Right renal pelvis (tissue), 4 donors: ENCODE measurements at regions not wholly inside any gene's neighbourhood (a gene's known extent, or its start where the extent isn't known, plus 50 kb on each side); places are given as distances from the start of the nearest gene placed in this dataset.

Source experiments
- DNase-seq, 4 donors: peaks; one replicate each; pipeline ENCODE4 v3.0.0-alpha.2; 2013; ENCODE audit warnings: low read depth in 4 of 4, low spot score in 3 of 4, missing footprints in 1 of 4

GRCh38 chr17:5861246-5861645 lies 208.9 kb upstream of the WSCD1 start:
- no peak for DNase-seq

- no peak for DNase-seq
Measured at GRCh38 chr17:5861854-5862253, 208.3 kb upstream of the WSCD1 start.

- no peak for DNase-seq
Measured at GRCh38 chr17:5862395-5862794, 207.8 kb upstream of the WSCD1 start.

DNA sequence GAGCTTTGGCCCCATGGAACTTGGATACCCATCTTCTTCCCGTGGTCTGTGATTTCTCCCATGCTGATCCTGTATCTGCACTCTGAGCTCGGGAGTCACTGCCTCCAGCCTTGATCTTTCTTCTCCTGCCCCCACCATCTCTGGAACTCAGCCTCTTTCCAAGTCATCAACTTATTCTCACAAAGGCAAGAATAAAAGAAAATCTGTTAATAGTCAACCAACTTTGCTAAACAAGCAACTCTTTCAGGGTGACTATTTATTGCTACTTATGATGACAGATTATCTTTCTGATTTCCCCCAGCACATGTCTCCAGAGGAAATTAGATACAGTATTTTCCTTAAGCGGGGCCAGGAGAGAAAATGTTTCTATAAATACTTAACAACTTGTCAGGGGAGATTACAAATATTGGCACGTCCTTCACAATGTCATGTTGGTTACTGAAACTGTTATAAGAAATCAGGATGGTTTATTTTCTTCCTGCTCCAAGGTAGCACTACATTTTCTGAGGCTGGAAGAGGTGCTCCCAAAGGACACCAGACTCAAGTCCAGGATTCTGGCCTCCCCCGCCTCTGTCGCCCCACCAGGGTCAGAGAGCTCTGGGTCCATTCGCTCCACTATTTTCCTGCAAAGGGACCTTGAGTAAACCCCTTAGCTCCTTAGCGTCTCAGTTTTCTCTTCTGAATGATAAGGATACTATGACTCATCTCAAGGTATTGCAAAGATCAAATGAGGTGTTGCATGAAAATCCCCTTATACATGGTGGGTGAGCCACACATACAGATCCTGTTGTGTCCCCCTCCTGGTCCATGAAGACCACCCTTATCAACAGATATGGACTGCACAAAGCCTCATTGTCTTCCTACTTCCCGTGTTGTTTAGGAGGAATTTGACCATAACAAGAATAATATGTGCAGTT lies 205.2 kb upstream of the WSCD1 start:
- DNase-seq: no peak

DNA sequence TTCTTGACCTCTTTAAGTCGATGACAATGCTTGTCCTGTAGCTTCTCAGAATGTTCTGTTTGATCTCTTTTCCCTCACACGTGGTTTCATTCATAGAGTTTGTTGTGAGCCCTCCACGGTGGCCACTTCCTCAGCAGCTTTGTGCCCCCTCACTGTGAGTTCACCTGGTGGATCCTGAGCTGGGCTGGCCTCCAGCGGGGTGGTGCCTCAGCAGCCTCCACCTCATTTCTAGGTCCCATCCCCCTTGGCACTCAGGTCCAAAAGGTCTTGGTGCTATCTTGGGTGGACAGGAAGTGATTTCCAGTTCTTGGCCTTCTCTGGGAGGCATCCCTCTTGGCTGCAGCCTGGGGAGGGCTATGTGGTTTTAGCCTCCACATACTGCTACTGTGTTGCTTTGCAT lies 203.2 kb upstream of the WSCD1 start:
- no peak for DNase-seq

GRCh38 chr17:5869041-5869745 lies 201.0 kb upstream of the WSCD1 start:
- no peak for DNase-seq

GRCh38 chr17:5870231-5870953 lies 199.8 kb upstream of the WSCD1 start:
- no peak for DNase-seq

GRCh38 chr17:5871666-5872065 lies 198.5 kb upstream of the WSCD1 start:
- DNase-seq: no peak

DNA sequence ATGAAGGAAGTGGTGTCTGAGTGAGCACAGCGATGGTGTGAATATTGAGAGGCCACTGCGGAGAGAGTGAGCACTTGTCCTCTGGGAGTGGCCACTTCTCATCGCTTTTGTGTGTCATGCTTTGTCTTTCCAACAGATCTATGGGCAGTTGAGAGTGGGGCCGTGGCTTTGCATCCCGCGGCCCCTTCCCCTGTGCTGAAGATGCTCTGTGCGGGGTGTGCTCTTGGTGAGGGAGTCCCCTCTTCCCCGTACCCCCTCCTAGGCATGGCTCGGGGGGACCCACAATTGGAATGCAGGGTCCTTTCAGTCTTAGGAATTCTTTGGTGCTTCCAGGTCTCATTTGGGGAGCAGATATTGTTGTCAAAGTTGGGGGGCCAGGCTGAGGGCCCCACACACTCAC lies 197.3 kb upstream of the WSCD1 start:
- no peak for DNase-seq

GRCh38 chr17:5873781-5874180 lies 196.4 kb upstream of the WSCD1 start:
- no peak for DNase-seq

DNA sequence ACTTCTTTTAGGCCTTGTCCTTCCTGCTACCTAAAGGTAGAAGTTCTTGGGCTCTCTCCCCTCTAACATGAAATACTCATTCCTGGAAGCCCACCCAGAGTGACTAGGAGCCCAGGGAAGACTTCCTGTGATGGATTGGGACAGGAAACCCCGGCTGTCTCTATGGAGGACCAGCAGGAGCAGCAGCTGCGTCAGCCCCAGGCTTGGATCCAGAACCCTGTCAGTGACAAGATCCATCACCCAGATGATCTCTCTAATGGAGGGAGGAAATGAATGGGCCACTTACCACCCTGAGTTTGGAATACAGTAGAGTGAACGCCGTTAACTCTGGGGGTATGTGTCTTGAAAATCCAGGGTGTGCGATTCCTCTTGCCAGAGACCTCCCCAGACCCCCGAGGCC lies 195.7 kb upstream of the WSCD1 start:
- no peak for DNase-seq

- DNase-seq: no peak
Measured at GRCh38 chr17:5877366-5877765, 192.8 kb upstream of the WSCD1 start.

DNA sequence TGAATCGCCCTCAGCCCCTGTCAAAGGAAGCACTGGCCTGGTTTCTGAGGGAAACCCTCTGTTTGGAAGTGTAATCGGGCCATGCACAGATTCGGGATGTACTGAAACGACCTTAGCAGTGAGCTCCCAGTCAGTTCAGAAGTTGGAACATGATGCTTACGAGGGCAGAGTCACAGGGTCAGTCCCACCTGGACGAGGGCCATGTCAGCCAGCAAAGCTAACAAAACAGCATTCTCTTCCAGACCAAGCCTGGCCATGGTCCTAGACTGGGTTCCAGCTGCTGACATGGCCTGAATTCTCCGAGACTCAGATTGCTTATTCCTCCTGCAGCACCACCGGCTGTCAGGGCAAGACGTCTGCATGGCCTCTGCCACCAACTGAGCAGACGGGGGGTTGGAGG lies 192.2 kb upstream of the WSCD1 start:
- no peak for DNase-seq

GRCh38 chr17:5881849-5882248 lies 188.3 kb upstream of the WSCD1 start:
- no peak for DNase-seq

DNA sequence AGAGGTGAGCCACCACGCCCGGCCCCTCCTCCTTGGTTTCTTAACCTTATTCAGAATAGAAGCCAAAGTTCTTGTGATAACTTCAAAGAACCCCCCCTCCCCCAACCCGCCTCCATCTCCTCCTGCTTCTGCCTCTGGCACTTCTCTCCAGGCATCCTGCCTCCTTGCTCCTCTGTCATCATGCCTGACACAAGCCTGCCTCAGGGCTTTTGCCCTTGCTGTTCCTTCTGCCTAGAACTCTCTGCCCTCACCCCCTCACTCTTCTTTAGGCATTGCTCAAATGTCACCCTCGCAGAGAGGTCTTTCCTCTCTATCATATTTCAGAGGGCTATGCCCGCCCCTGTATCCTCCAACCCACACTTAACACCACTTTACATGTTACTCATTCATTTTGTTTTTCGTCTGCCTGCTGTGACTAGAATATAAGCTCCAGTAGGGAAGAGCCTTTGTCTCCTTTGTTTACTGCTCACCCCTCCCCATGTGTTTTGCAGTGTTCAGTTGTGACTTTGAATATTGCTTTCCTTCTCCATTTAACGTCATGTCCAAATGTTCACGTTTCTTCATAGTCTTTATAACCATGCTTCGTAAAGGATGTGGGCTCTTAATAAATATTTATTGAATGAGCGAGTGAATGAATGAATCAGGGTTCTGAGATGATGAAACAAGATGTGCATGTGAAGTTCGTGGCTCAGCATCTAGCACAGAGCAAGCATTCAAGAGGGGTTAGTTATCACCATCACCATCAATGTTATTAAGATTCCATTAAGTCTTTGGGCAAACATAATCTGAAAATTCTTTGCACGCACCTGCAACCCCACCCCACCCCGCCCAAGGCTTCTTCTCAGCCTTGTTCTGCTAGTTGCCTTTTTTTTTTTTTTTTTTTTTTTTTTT lies 186.2 kb upstream of the WSCD1 start:
- DNase-seq: no peak

DNA sequence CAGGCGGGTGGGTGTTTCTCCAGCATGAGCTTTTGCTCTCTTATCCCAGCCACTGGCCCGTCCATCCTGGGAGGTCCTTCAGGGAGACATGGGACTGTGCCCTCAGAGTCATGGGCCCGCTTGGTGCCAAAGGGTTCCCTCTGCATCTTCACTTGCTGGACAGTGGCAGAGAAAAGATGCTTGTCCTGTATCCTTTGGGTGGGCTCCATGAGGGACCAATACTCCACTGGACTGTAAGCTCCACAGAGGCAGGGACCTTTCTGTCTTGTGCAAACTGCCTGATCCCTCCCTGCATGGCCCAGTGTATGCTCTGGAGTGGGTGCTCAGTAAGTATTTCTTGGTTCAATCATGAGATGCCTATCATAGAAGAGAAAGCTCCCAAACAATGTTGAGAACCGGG lies 184.8 kb upstream of the WSCD1 start:
- DNase-seq: no peak

DNA sequence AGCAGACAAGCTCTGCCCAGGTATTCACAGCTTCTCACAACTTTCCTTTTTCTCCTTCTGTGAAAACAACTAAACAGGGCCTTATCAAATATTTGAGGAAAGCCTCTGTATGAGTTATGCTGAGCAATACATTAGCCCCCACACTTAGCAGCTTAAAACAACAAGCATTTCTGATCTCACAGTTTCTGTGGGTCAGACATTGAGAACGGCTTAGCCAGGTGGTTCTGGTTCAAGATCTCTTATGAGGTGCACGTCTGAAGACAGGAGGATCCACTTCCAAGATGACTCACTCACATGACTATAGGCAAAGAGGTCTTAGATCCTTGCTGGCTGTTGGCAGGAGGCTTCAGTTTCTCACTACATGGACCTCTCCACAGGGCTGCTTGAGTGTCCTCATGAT lies 181.4 kb upstream of the WSCD1 start:
- DNase-seq: no peak

DNA sequence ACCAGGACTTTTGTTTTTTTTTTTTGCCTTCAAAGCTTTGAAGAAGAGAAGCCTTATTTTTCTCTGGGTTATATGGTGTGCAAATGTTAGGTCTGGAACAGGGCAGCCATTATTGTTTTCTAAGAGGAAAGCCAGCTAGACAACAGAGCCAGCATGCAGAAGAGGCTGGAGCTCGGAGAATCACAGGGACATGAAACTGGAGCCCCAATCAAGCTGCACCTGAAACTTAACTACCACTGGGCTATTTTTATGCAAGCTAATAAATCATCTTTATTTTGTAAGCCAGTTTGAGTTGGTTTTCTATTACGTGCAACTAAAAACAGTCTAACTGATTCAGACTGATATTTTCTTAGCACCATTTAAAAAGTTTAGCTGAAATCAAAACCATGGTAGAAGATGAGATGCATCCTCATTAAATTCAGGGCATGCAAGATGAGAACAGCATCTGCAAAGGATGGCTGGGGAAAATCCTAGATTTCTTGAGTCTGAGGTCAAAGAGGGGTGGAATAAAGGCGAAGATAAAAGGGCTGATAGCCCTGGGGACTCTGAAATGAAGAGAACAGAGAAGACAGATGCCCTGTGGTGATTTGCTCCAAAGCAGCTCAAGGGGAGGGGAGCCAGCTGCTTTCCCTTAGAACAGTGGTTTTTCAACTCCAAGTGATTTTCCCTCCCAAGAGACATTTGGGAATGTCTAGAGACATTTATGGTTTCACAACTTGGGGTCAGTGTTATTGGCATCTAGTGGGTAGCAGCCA lies 177.1 kb upstream of the WSCD1 start:
- DNase-seq: no peak

- no peak for DNase-seq
Measured at GRCh38 chr17:5893741-5894140, 176.4 kb upstream of the WSCD1 start.

DNA sequence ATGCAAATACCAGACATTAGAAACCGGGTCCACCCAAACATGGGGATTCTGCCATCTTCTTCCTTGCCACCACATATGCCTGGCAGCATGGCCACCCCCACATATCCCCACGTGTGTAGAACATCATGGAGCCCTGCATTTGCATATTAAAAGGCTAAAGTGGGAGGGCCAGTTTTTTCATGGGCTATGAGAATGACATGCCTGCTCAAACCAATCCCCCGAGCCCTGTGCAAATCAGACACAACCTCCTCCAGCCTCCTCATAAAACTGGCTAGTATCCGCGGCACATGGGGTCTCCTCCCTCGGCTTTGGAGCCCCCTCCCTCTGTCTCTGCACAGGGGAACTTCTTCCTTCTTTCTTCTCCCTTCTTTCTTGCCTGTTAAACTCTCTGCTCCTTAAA lies 174.9 kb upstream of the WSCD1 start:
- DNase-seq: no peak
